IMR-90 (cell line): ENCODE measurements at regions not wholly inside any gene's neighbourhood (a gene's known extent, or its start where the extent isn't known, plus 50 kb on each side); places are given as distances from the start of the nearest gene placed in this dataset.

Source experiments
- ATAC-seq: fragments of 200-7000 bp; cut with Tn5 transposase; 2 replicates; pipeline ENCODE4 v1.9.1; 2020; ENCODE audit warnings: low read depth, mild to moderate bottlenecking, moderate library complexity
- BruUV-seq: library from RNA; stranded (reverse); fragments of 400-500 nt; replicated peaks from 2 replicates; lab custom pipeline; 2021; lab: Mats Ljungman, UMichigan
- CTCF ChIA-PET: fragments of 300-600 bp; formaldehyde crosslinking; extraction: SDS; loops from one replicate; lab custom pipeline; 2021; ENCODE audit warnings: antibody characterized with exemption; lab: Yijun Ruan, JAX
- POLR2A ChIA-PET: fragments of 300-600 bp; sonication (Branson Sonifier 250); formaldehyde crosslinking; loops from one replicate; lab custom pipeline; 2022; ENCODE audit warnings: antibody characterized with exemption; ENCODE audit not compliant: unreplicated experiment; lab: Charles Lee
- DNase-seq: peaks from one replicate; pipeline ENCODE4 v3.0.0; 2013
- H2AFZ ChIP-seq: replicated peaks from 2 replicates; pipeline ENCODE3; 2013; ENCODE audit warnings: low read length, mild to moderate bottlenecking; ENCODE audit not compliant: poor library complexity
- H2AK5ac ChIP-seq: 2 replicates; pipeline ENCODE4 v1.6.1; 2013; ENCODE audit warnings: low read depth, low read length, inconsistent platforms
- H2AK9ac ChIP-seq: replicated peaks from 2 replicates; pipeline ENCODE3; 2013; ENCODE audit warnings: mild to moderate bottlenecking, low read depth, low read length, moderate library complexity; ENCODE audit not compliant: poor library complexity
- H2BK120ac ChIP-seq: 2 replicates; pipeline ENCODE4 v1.6.1; 2013; ENCODE audit warnings: low read depth, low read length, inconsistent platforms
- H2BK15ac ChIP-seq: 3 replicates; pipeline ENCODE4 v1.6.1; 2013; ENCODE audit warnings: low read depth, low read length, inconsistent platforms
- H2BK20ac ChIP-seq: 2 replicates; pipeline ENCODE4 v1.6.1; 2013; ENCODE audit warnings: low read depth, mild to moderate bottlenecking, inconsistent platforms, low read length, moderate library complexity
- H2BK5ac ChIP-seq: 2 replicates; pipeline ENCODE4 v1.6.1; 2013; ENCODE audit warnings: mild to moderate bottlenecking, low read depth, low read length, inconsistent platforms; ENCODE audit not compliant: poor library complexity, severe bottlenecking
- H3K14ac ChIP-seq: replicated peaks from 2 replicates; pipeline ENCODE4 v1.6.1; 2013; ENCODE audit warnings: low read depth, low read length, inconsistent platforms
- H3K18ac ChIP-seq: 2 replicates; pipeline ENCODE4 v1.6.1; 2013; ENCODE audit warnings: low read depth, low read length, control low read depth
- H3K23ac ChIP-seq: 2 replicates; pipeline ENCODE4 v1.6.1; 2013; ENCODE audit warnings: low read depth, low read length, inconsistent platforms
- H3K27ac ChIP-seq: 2 replicates; pipeline ENCODE4 v1.5.1; 2013; ENCODE audit warnings: mild to moderate bottlenecking, control low read depth, low read length; ENCODE audit not compliant: insufficient read depth
- H3K27me3 ChIP-seq: 2 replicates; pipeline ENCODE4 v1.6.1; 2013; ENCODE audit warnings: low read length; ENCODE audit not compliant: control insufficient read depth, insufficient read depth
- H3K36me3 ChIP-seq: 2 replicates; pipeline ENCODE4 v1.6.1; 2013; ENCODE audit warnings: low read length, mixed read lengths; ENCODE audit not compliant: control insufficient read depth, insufficient read depth
- H3K4ac ChIP-seq: 2 replicates; pipeline ENCODE4 v1.6.1; 2013; ENCODE audit warnings: low read depth, low read length, inconsistent platforms
- H3K4me1 ChIP-seq: 2 replicates; pipeline ENCODE4 v1.6.1; 2013; ENCODE audit warnings: low read length, mixed read lengths; ENCODE audit not compliant: control insufficient read depth, insufficient read depth
- H3K4me2 ChIP-seq: 2 replicates; pipeline ENCODE4 v1.6.1; 2013; ENCODE audit warnings: low read depth, mild to moderate bottlenecking, control low read depth, low read length, moderate library complexity
- H3K4me3 ChIP-seq: 2 replicates; pipeline ENCODE4 v1.5.1; 2013; ENCODE audit warnings: low read depth, mild to moderate bottlenecking, control low read depth, low read length, moderate library complexity; ENCODE audit not compliant: insufficient read depth
- H3K56ac ChIP-seq: 2 replicates; pipeline ENCODE4 v1.6.1; 2013; ENCODE audit warnings: low read length, inconsistent platforms; ENCODE audit not compliant: insufficient read depth; ENCODE audit errors: extremely low read depth
- H3K79me1 ChIP-seq, 2 experiments: 2 replicates each; pipeline ENCODE4 v1.6.1; 2013; ENCODE audit warnings: low read length in 2 of 2, inconsistent platforms in 1 of 2, low read depth in 1 of 2
- H3K9ac ChIP-seq: 2 replicates; pipeline ENCODE4 v1.6.1; 2013; ENCODE audit warnings: low read depth, low read length, control low read depth
- H3K9me1 ChIP-seq: 2 replicates; pipeline ENCODE4 v1.6.1; 2013; ENCODE audit warnings: low read length, inconsistent platforms; ENCODE audit not compliant: insufficient read depth
- H3K9me3 ChIP-seq: 2 replicates; pipeline ENCODE4 v1.6.1; 2013; ENCODE audit warnings: low read length; ENCODE audit not compliant: control insufficient read depth, insufficient read depth
- H4K20me1 ChIP-seq: 2 replicates; pipeline ENCODE4 v1.6.1; 2013; ENCODE audit warnings: low read length, inconsistent platforms; ENCODE audit not compliant: insufficient read depth
- H4K5ac ChIP-seq: 2 replicates; pipeline ENCODE4 v1.6.1; 2013; ENCODE audit warnings: mild to moderate bottlenecking, low read depth, low read length, control low read depth
- H4K8ac ChIP-seq, 2 experiments: 2 replicates each; pipeline ENCODE4 v1.6.1; 2013; ENCODE audit warnings: low read depth in 2 of 2, low read length in 2 of 2, control low read depth in 1 of 2, inconsistent platforms in 1 of 2
- H4K91ac ChIP-seq: 2 replicates; pipeline ENCODE4 v1.6.1; 2013; ENCODE audit warnings: low read depth, low read length, inconsistent platforms; ENCODE audit not compliant: insufficient read depth
- CEBPB ChIP-seq: IDR thresholded peaks from 2 replicates; pipeline ENCODE4 v1.6.1; 2012; ENCODE audit warnings: low read depth, low read length, improper control_type of control experiment
- CHD1 ChIP-seq: IDR thresholded peaks from 2 replicates; pipeline ENCODE4 v1.6.1; 2012; ENCODE audit warnings: low read depth, low read length, improper control_type of control experiment
- CTCF ChIP-seq: conservative IDR thresholded peaks from 2 replicates; pipeline ENCODE4 v1.5.1; 2012; ENCODE audit warnings: mild to moderate bottlenecking, low read depth, low read length, improper control_type of control experiment
- ELK1 ChIP-seq: fragments of 150-350 bp; IDR thresholded peaks from 2 replicates; pipeline ENCODE4 v1.6.1; 2016; ENCODE audit warnings: low read depth, mild to moderate bottlenecking, low read length, moderate library complexity, borderline replicate concordance
- FOS ChIP-seq: fragments of 150-350 bp; IDR thresholded peaks from 2 replicates; pipeline ENCODE4 v1.6.1; 2016; ENCODE audit warnings: low read depth, low read length
- MAFK ChIP-seq: IDR thresholded peaks from 2 replicates; pipeline ENCODE4 v1.6.1; 2012; ENCODE audit warnings: low read depth, low read length, improper control_type of control experiment
- MAZ ChIP-seq: IDR thresholded peaks from 2 replicates; pipeline ENCODE4 v1.6.1; 2012; ENCODE audit warnings: low read depth, mild to moderate bottlenecking, low read length, improper control_type of control experiment, moderate library complexity, borderline replicate concordance
- MXI1 ChIP-seq: IDR thresholded peaks from 2 replicates; pipeline ENCODE4 v1.6.1; 2012; ENCODE audit warnings: low read depth, mild to moderate bottlenecking, low read length, moderate library complexity, borderline replicate concordance
- NFE2L2 ChIP-seq: fragments of 150-350 bp; IDR thresholded peaks from 2 replicates; pipeline ENCODE4 v1.6.1; 2016; ENCODE audit warnings: low read depth, mild to moderate bottlenecking, low read length
- POLR2A ChIP-seq: IDR thresholded peaks from 2 replicates; pipeline ENCODE4 v1.6.1; 2012; ENCODE audit warnings: mild to moderate bottlenecking, low read depth, low read length
- RAD21 ChIP-seq: IDR thresholded peaks from 2 replicates; pipeline ENCODE4 v1.6.1; 2012; ENCODE audit warnings: low read length, improper control_type of control experiment
- RCOR1 ChIP-seq: IDR thresholded peaks from 2 replicates; pipeline ENCODE4 v1.6.1; 2012; ENCODE audit warnings: mild to moderate bottlenecking, low read length, improper control_type of control experiment; ENCODE audit not compliant: insufficient replicate concordance
- RFX5 ChIP-seq: IDR thresholded peaks from 2 replicates; pipeline ENCODE4 v1.8.0; 2012; ENCODE audit warnings: low read depth, mild to moderate bottlenecking, low read length, moderate library complexity
- SMC3 ChIP-seq: fragments of 150-350 bp; IDR thresholded peaks from 2 replicates; pipeline ENCODE4 v1.6.1; 2016; ENCODE audit warnings: low read depth, mild to moderate bottlenecking, antibody characterized with exemption, low read length, moderate library complexity
- WGBS, 2 experiments: methylation state at CpG; one replicate each; pipeline versions ENCODE4 v1.1.5 to v1.1.7; 2013; ENCODE audit warnings: missing lambda C conversion rate in 2 of 2; ENCODE audit not compliant: insufficient read length in 1 of 2; ENCODE audit errors: extremely low coverage in 2 of 2; 5-methylcytosine and 5-hydroxymethylcytosine counted together
- dilution Hi-C: fragments of 300-500 bp; cut with HindIII; formaldehyde crosslinking; loops from one replicate; pipeline ENCODE4 v1.14.3; 2018; ENCODE audit warnings: low sequenced_read_pairs; ENCODE audit not compliant: unreplicated experiment
- in situ Hi-C: fragments of 300-500 bp; cut with MboI; formaldehyde crosslinking; loops from 3 replicates; pipeline ENCODE4 v1.14.3; 2019; ENCODE audit warnings: low sequenced_read_pairs, inconsistent platforms, mixed read lengths
- intact Hi-C: fragments of 100-400 bp; cut with micrococcal nuclease; formaldehyde crosslinking; loops from 2 replicates; pipeline ENCODE4 v1.10.0; 2022

DNA sequence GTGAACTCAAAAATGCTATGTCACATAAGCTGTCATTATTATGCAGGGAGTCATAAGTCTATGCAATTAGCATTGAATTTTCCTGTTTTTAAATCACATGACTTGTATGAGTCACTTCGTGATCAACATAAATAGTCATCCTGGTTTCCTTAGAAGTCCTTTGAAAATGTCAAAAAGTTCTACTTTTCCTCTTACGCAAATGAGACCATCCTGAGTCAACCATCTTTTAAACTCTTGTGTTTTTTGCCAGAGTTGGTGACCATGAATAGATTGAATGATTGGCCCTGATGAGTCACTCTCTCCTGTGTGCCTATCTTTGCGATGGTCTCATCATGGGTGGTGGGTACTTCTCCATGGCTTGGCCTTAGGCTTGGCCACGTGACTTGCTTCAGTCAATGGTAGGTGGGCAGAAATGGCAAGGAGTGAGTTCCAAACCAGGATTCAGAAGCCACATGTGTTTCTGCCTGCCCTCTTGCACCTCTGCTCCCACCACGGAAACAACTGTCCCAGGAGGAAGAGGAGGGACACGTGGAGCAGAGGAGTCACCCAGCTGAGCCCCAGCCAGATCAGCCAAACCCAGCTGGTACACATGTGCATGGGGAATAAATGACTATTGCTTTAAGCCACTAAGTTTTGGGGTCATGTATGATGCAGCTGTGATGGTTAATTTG is 123.5 kb upstream of the CACNA1A start:
- Histone ChIP-seq H3K9ac (no peak overlapping the region), H3K9me3 (0 out of 2 replicates have a peak, but pooled peaks cover 4% of the 10 kb centered on the region), H2AK9ac (no peak overlapping the region), H4K8ac (peak overlapping the region in 1 of 2 experiments; percentile 48; a peak in 2 of 4 replicates), H3K14ac (peak overlapping the region; percentile 67), H2AFZ (peak overlapping the region; percentile 3), H2AK5ac (peak overlapping the region; percentile 41; the same call in 1 of the 2 replicates), H4K20me1 (no peaks in the 10 kb centered on the region), H3K4ac (peak overlapping the region; percentile 47; the same call in 1 of the 2 replicates), H3K56ac (no peak overlapping the region), H4K91ac (peak overlapping the region; percentile 60), H3K27me3 (no peaks in the 10 kb centered on the region), H3K4me1 (peaks cover 7% of the 10 kb centered on the region), H2BK15ac (peak overlapping the region; percentile 23; the same call in 1 of the 3 replicates), H3K9me1 (peaks cover 4% of the 10 kb centered on the region; the same call in 1 of the 2 replicates), H3K4me3 (no peak overlapping the region), H3K23ac (peak overlapping the region; percentile 8; the same call in 1 of the 2 replicates), H2BK20ac (peak overlapping the region; percentile 66; the same call in 1 of the 2 replicates), H3K27ac (peak overlapping the region; percentile 28; the same call in 1 of the 2 replicates), H3K4me2 (no peak overlapping the region), H3K18ac (peak overlapping the region; percentile 34; the same call in 1 of the 2 replicates), H3K79me1 (no peaks in the 10 kb centered on the region; a peak in 1 of 4 replicates), H3K36me3 (no peaks in the 10 kb centered on the region), H4K5ac (peak overlapping the region; percentile 13; the same call in 1 of the 2 replicates), H2BK5ac (peak overlapping the region; percentile 92), H2BK120ac (peak overlapping the region; percentile 81)
- ChIA-PET CTCF (interaction anchor here (0.6 to 0.7 kb wide), 2 partner anchors 75 to 752 kb away, joined by 4 to 7 read pairs; no protein-coding TSS in a partner anchor), POLR2A (no interaction called here)
- DNase-seq (peak; percentile 91), ATAC-seq (peak; percentile 19; the same call in 1 of the 2 replicates)
- intact Hi-C loops (no loop called here), in situ Hi-C loops (no loop called here), dilution Hi-C loops (no loop called here)
- WGBS, 2 experiments = no CpG with 5 or more reads among the region's 6 CpGs
- BruUV-seq = no TSS peak
- TF ChIP-seq MAZ (no peak), SMC3 (no peak), CHD1 (no peak), RCOR1 (no peak), POLR2A (no peak), FOS (peak; percentile 72), CTCF (no peak), MXI1 (no peak), RAD21 (no peak), CEBPB (peak; percentile 78), ELK1 (no peak), NFE2L2 (no peak; the same call in 1 of the 2 replicates), RFX5 (no peak), MAFK (no peak)
